ENCODE measurements at regions not wholly inside any gene's neighbourhood (a gene's known extent, or its start where the extent isn't known, plus 50 kb on each side); places are given as distances from the start of the nearest gene placed in this dataset.

DNA sequence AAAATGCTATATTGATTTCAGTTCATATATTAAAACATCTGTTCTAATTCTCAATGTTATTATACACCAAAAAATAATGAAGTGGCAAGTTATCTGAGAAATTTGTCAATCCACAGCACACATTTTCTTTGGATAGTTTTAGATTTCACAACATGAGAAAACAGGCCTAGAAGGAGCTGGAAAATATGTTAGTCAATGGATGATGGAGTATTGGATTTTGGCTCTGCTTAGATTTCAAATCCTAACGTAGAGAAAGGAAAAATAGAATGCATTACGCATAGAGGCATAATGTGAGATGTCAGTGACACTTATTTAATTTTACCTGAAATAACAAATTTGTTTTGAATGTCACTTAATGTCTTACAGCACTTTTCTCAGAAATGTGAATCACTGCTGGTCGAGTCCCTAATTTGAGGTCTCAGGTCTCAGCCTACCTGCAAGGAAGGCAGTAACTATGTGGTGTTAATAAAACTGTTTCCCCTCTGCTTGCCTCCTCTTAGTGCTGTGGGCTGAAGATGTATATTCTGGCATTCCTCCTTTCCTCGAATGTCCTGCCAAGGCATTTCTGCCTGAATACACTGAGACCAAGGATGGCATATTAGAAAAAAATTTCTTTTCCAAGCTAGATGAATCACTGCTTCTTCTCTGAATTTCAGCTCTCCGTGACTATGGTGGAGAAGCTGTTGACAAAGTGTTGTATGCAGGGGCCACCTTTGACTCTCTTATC is 232.4 kb downstream of the POSTN start:
- no peak for TF ChIP-seq EZH2 (IDR thresholded peaks at IDR 0.05; ENCODE audit: low read depth)
- TF ChIP-seq, protein P1, sequence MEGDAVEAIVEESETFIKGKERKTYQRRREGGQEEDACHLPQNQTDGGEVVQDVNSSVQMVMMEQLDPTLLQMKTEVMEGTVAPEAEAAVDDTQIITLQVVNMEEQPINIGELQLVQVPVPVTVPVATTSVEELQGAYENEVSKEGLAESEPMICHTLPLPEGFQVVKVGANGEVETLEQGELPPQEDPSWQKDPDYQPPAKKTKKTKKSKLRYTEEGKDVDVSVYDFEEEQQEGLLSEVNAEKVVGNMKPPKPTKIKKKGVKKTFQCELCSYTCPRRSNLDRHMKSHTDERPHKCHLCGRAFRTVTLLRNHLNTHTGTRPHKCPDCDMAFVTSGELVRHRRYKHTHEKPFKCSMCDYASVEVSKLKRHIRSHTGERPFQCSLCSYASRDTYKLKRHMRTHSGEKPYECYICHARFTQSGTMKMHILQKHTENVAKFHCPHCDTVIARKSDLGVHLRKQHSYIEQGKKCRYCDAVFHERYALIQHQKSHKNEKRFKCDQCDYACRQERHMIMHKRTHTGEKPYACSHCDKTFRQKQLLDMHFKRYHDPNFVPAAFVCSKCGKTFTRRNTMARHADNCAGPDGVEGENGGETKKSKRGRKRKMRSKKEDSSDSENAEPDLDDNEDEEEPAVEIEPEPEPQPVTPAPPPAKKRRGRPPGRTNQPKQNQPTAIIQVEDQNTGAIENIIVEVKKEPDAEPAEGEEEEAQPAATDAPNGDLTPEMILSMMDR (conservative IDR thresholded peaks at IDR 0.05), result no peak
